ENCODE measurements at regions not wholly inside any gene's neighbourhood (a gene's known extent, or its start where the extent isn't known, plus 50 kb on each side); places are given as distances from the start of the nearest gene placed in this dataset.

DNA sequence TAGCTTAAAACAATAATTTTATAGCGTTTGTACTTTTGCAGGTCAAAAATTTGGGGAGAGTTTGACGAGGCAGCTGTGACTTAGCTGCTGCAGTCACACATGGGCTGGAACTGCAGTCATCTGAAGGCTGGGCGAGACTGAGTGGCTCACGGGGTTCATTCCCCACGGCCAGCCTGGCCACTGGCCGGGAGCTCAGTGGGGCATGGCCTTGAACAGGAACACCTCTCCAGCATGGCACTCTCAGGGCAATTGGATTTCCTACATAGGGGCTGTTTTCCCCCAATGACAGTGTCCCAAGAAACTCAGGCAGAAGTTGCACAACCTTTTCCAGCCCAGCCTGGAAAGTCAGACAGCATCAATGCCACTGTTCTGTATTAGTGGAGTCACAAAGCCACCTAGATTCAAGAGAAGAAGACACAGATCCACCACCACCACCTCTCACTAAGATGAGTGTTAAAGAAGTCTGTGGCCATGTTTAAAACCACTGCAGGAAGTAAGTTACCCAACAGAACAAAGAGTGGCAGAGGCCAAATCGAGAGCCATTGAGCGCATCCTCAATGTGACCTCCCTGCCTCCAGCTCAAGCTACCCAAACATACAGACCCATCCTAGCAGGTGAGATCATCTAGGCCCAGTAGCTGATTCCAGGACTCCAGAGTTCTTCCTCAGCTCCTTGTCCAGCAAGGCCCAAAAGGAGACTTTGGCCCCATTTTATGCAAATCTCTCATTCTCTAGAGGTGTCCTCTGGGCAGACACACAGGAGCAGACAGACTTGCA, 618.7 kb upstream of the CADM1 start:
- TF ChIP-seq, protein P1, sequence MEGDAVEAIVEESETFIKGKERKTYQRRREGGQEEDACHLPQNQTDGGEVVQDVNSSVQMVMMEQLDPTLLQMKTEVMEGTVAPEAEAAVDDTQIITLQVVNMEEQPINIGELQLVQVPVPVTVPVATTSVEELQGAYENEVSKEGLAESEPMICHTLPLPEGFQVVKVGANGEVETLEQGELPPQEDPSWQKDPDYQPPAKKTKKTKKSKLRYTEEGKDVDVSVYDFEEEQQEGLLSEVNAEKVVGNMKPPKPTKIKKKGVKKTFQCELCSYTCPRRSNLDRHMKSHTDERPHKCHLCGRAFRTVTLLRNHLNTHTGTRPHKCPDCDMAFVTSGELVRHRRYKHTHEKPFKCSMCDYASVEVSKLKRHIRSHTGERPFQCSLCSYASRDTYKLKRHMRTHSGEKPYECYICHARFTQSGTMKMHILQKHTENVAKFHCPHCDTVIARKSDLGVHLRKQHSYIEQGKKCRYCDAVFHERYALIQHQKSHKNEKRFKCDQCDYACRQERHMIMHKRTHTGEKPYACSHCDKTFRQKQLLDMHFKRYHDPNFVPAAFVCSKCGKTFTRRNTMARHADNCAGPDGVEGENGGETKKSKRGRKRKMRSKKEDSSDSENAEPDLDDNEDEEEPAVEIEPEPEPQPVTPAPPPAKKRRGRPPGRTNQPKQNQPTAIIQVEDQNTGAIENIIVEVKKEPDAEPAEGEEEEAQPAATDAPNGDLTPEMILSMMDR (IDR thresholded peaks at IDR 0.05; ENCODE audit: borderline replicate concordance, insufficient read depth, low read depth, low read length), result no peak
- H3K4me3 ChIP-seq (ENCODE audit: low read depth, low read length), result no peak overlapping the region

DNA sequence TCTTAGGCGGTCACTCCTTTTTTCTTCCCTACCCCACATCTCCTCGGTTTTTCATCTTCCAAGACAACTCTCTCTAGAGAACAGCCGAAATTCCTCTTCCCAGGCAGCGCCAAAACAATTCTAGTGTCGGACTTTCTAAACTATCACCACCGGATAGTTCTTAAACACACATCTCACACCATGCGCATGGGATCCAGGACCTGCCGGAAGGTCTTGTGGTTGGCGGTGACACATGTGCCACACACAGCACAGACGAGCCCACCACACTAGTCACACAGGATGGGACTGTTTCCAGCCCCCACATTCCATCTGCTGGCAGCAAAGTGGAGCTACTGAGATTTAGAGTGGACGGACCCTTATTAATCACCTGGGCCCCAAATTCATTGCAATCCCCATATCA, 614.9 kb upstream of the CADM1 start:
- TF ChIP-seq, protein P1 (IDR thresholded peaks at IDR 0.05; ENCODE audit: borderline replicate concordance, insufficient read depth, low read depth, low read length), result no peak
- no peak overlapping the region for H3K4me3 ChIP-seq (ENCODE audit: low read depth, low read length)

DNA sequence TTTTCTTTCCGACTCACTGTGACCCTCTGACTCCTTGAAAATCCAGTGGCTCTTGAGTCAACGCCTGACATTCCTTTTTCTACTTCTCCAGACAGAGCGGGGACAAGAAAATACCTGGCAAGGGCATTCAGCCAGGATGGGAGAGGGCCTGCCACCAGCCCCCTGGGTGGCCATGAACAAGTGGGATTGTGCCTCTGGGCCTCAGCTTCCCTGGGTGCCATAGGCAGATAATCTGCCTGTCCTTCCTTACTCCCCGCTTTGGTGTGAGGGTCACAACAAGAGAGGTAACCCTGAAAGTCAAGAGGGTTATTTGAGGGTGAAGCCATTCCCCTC, 613.9 kb upstream of the CADM1 start:
- H3K4me3 ChIP-seq (ENCODE audit: low read depth, low read length), result no peak overlapping the region
- TF ChIP-seq, protein P1 (IDR thresholded peaks at IDR 0.05; ENCODE audit: borderline replicate concordance, insufficient read depth, low read depth, low read length), result no peak

DNA sequence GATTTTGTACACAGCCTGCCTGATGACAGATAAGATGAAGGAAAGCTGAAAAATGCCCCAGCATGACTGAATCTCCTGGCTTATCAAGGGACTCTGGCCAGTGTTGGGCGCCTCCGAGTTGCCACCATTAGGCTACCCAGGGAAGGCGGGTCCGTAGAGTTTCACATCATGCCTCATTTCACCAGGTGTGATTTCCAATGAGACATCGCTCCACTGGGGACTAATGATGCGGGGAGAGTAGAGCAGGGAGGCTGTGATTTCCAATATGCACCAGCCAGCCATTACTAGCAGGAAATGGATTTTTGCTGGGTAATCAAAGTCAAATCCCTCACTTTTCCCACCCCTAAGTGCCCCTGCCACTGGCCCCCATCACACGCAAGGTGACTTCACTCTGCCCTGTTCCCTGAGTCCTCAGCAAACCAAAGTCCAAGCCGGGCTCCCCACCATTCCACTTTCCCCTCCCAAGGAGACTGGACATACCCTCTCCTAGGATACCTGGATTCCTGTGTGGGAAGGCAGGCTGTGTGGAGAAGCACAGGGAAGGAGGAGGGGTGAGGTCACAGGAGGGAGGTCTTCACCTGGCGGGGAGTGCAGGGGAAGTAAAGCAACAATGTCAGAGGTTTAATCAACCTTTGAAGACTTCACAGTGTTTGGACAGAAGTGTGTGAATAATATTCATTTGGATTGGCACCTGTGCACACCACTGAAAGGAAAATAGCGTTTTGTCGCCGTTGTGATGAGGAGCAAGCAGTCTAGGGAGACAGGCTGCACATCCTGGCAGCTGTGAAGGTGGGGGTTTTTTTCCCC, 613.3 kb upstream of the CADM1 start:
- TF ChIP-seq, protein P1 (IDR thresholded peaks at IDR 0.05; ENCODE audit: borderline replicate concordance, insufficient read depth, low read depth, low read length), result no peak

DNA sequence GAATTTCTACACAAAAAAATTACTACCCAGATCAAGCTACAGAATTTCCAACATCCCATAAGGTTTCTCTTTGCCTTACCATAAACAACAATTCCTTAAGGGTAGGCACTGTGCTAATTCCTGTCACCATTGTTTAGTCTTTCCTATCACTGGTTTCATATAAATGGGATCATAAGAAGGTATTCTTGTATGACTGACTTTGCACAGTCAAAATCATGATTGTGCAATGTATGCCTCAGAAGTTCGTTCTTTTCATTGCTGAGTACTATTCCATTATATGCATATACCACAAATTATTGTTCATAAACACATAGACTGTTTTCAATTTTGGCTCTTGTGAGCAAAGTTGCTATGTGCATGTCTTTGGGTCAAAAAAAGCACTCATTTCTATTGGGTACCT, 611.6 kb upstream of the CADM1 start:
- no peak overlapping the region for H3K4me3 ChIP-seq (ENCODE audit: low read depth, low read length)
- TF ChIP-seq, protein P1 (IDR thresholded peaks at IDR 0.05; ENCODE audit: borderline replicate concordance, insufficient read depth, low read depth, low read length), result no peak

More for the DNA sequence above, 613.3 kb upstream of the CADM1 start:
- H3K4me3 ChIP-seq (ENCODE audit: low read depth, low read length), result no peak overlapping the region

DNA sequence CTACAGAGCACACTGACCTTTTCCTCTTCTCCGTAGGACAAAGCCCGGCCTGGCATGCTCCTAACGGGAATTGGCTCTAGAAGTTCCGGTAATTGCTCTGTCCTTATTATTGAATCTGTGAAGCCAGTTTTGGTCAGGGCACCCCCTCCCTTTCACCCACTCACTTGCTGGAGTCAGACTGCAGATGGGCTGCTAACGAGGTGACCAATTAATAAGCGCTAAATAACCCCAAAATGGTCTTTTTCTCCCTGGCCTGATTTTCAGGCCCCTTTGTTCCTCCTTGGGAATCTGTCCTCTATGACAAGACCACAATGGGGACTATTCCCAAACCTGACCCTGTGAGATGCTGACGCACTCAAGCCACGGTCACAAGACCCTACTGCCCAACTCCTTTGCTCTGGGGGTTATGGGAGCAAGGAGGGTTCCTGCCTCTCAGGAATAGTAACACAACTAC, 610.0 kb upstream of the CADM1 start:
- TF ChIP-seq, protein P1 (IDR thresholded peaks at IDR 0.05; ENCODE audit: borderline replicate concordance, insufficient read depth, low read depth, low read length), result no peak
- no peak overlapping the region for H3K4me3 ChIP-seq (ENCODE audit: low read depth, low read length)

Measured in GM12875 (cell line).